Pancreas (tissue), 10 donors: ENCODE measurements at regions not wholly inside any gene's neighbourhood (a gene's known extent, or its start where the extent isn't known, plus 50 kb on each side); places are given as distances from the start of the nearest gene placed in this dataset.

Source experiments
- ATAC-seq, 4 donors: fragments of 200-7000 bp; cut with Tn5 transposase; one replicate each; pipeline versions ENCODE4 v1.8.0 to v1.9.1; 2020; ENCODE audit warnings: mild to moderate bottlenecking in 4 of 4, moderate library complexity in 4 of 4
- DNase-seq, 6 donors: peaks; one replicate each; pipeline ENCODE4 v3.0.0-alpha.2; 2020
- FAIRE-seq: peaks from 2 replicates; lab custom pipeline; 2012; peaks lifted over from hg19 to GRCh38; lab: Jason Lieb, UNC
- H3K27ac ChIP-seq, 4 donors: fragments of 200-600 bp; sonication (generic); 1 replicate in 3 of 4; 2 replicates in 1 of 4; pipeline versions ENCODE4 v1.5.0 to v1.8.0; 2020
- H3K27me3 ChIP-seq, 4 donors: fragments of 200-600 bp; one replicate each; pipeline ENCODE4 v1.8.0; 2021
- H3K36me3 ChIP-seq, 3 donors: fragments of 200-600 bp; sonication (generic) in 1 of 3; one replicate each; pipeline versions ENCODE4 v1.5.0 to v1.8.0; 2020 to 2021
- H3K4me1 ChIP-seq, 3 donors: fragments of 200-600 bp; one replicate each; pipeline ENCODE4 v1.8.0; 2021
- H3K4me3 ChIP-seq, 4 donors: fragments of 200-600 bp; sonication (generic) in 2 of 4; one replicate each; pipeline versions ENCODE4 v1.5.0 to v1.8.0; 2020 to 2021
- H3K9me3 ChIP-seq, 4 donors: fragments of 200-600 bp; one replicate each; pipeline ENCODE4 v1.8.0; 2021
- CTCF ChIP-seq, 4 donors: fragments of 200-600 bp; sonication (generic) in 3 of 4; IDR thresholded peaks; one replicate each; pipeline versions ENCODE4 v1.5.0 to v1.8.0; 2021; ENCODE audit warnings: antibody characterized with exemption in 4 of 4
- whole genome bisulfite sequencing, 2 donors: extraction: QIAGEN DNeasy Blood & Tissue Kit; methylation state at CpG; one replicate each; pipeline ENCODE4 v1.1.7; 2013; 5-methylcytosine and 5-hydroxymethylcytosine counted together
- intact Hi-C, 3 donors: fragments of 100-400 bp; cut with DNase I; formaldehyde crosslinking; loops; one replicate each; pipeline versions ENCODE4 v1.11.1 to v1.14.2; 2022
- donor health status: healthy with polysubstance abuse.
- donor health status: DM: no; HTN: no; CAD: no; lungs with moderate emphysema.
- donor health status: DM: no; HTN: no; CAD: no.
- donor health status: control.
- donor health status: control.
- donor health status: Bipolar disorder and iron deficiency.
- donor health status: DM: yes; HTN: yes; CAD: no.
- donor health status: DM: no; HTN: no; CAD: no.
- donor health status: DM: no; HTN: no; CAD: no.
- donor health status: DM: yes; HTN: yes; CAD: no.

- intact Hi-C loops, result no loop called here
- Histone ChIP-seq H3K27ac (no peak overlapping the region), H3K27me3 (no peaks in the 10 kb centered on the region), H3K4me1 (no peaks in the 10 kb centered on the region), H3K36me3 (no peaks in the 10 kb centered on the region), H3K9me3 (no peaks in the 10 kb centered on the region), H3K4me3 (no peak overlapping the region)
- FAIRE-seq (no peak), ATAC-seq (no peak), DNase-seq (no peak)
- no peak for TF ChIP-seq CTCF (IDR thresholded peaks at IDR 0.05)
- WGBS, 2 donors, result 55 to 66% methylated on average over 6 of the region's 6 CpGs
Observed at GRCh38 chr6:82568290-82568993, 204.8 kb downstream of the TPBG start.

GRCh38 chr6:82569022-82569421 lies 205.4 kb downstream of the TPBG start:
- no peak overlapping the region for H3K4me3 ChIP-seq
- H3K9me3 ChIP-seq, result no peaks in the 10 kb centered on the region
- no peaks in the 10 kb centered on the region for H3K4me1 ChIP-seq
- ATAC-seq (no peak), FAIRE-seq (no peak), DNase-seq (no peak)
- no peaks in the 10 kb centered on the region for H3K27me3 ChIP-seq
- no peak overlapping the region for H3K27ac ChIP-seq
- TF ChIP-seq CTCF (IDR thresholded peaks at IDR 0.05), result no peak
- H3K36me3 ChIP-seq, result no peaks in the 10 kb centered on the region
- WGBS, 2 donors, result 93 to 99% methylated on average over 1 of the region's 1 CpG
- intact Hi-C loops, result no loop called here

DNA sequence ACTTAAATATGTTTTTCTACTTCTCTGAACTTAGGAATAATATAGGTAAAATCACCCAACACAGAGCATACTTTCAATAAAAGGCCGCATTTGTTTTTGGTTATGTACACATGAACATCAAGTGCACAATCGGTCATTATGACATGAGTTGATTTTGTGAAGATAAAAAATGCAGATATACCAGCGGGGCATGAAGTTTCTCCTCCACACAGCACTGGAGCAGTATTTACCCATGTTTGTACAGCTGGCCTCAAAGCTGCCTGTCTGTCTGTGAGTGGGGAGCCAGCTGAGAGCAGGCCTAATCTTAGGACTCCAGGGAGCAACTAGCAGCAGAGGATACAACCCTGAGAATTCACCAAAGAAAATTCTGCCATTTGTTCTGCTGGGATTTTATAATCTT lies 206.5 kb downstream of the TPBG start:
- WGBS, 2 donors, result 18 to 23% methylated on average over 3 of the region's 3 CpGs
- DNase-seq, result no peak
- Histone ChIP-seq H3K27ac (no peak overlapping the region), H3K4me1 (no peaks in the 10 kb centered on the region), H3K9me3 (no peaks in the 10 kb centered on the region), H3K27me3 (no peaks in the 10 kb centered on the region), H3K36me3 (no peaks in the 10 kb centered on the region), H3K4me3 (no peak overlapping the region)
- intact Hi-C loops, result no loop called here
- FAIRE-seq, result no peak
- TF ChIP-seq CTCF (IDR thresholded peaks at IDR 0.05), result no peak
- no peak for ATAC-seq

DNA sequence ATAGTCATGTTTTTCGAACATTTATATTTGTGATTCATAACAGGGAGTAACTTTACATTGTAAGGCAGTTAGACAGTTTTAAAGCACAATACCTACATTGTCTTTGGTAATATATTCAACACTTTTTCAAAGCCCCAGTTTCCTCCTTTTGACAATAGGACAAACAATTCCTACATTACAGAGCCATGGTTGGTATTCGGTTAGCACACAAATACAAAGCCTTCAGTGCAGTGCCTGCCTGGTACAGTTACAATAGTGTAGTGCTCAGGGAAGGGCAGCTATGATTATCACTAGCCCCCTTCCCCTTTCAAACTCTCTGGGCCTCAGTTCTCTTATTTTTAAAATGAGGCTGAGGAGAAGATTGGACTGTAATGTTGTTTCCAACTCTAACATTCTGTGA lies 207.8 kb downstream of the TPBG start:
- H3K4me1 ChIP-seq, result no peaks in the 10 kb centered on the region
- WGBS, 2 donors, result 65 to 76% methylated on average over 2 of the region's 2 CpGs
- DNase-seq, result no peak
- no peaks in the 10 kb centered on the region for H3K27me3 ChIP-seq
- H3K27ac ChIP-seq, result no peak overlapping the region
- no peaks in the 10 kb centered on the region for H3K9me3 ChIP-seq
- intact Hi-C loops, result no loop called here
- no peak for TF ChIP-seq CTCF (IDR thresholded peaks at IDR 0.05)
- H3K4me3 ChIP-seq, result no peak overlapping the region
- no peaks in the 10 kb centered on the region for H3K36me3 ChIP-seq
- FAIRE-seq, result no peak
- ATAC-seq, result no peak

GRCh38 chr6:82573254-82573972 lies 209.8 kb downstream of the TPBG start:
- Histone ChIP-seq H3K9me3 (no peaks in the 10 kb centered on the region), H3K27ac (no peak overlapping the region), H3K4me1 (no peaks in the 10 kb centered on the region), H3K27me3 (no peaks in the 10 kb centered on the region), H3K4me3 (no peak overlapping the region), H3K36me3 (no peaks in the 10 kb centered on the region)
- no peak for TF ChIP-seq CTCF (IDR thresholded peaks at IDR 0.05)
- no peak for ATAC-seq
- DNase-seq, result no peak
- no peak for FAIRE-seq
- WGBS, 2 donors, result 35 to 38% methylated on average over 3 of the region's 3 CpGs
- intact Hi-C loops, result no loop called here
